ENCODE measurements at regions not wholly inside any gene's neighbourhood (a gene's known extent, or its start where the extent isn't known, plus 50 kb on each side); places are given as distances from the start of the nearest gene placed in this dataset.

DNA sequence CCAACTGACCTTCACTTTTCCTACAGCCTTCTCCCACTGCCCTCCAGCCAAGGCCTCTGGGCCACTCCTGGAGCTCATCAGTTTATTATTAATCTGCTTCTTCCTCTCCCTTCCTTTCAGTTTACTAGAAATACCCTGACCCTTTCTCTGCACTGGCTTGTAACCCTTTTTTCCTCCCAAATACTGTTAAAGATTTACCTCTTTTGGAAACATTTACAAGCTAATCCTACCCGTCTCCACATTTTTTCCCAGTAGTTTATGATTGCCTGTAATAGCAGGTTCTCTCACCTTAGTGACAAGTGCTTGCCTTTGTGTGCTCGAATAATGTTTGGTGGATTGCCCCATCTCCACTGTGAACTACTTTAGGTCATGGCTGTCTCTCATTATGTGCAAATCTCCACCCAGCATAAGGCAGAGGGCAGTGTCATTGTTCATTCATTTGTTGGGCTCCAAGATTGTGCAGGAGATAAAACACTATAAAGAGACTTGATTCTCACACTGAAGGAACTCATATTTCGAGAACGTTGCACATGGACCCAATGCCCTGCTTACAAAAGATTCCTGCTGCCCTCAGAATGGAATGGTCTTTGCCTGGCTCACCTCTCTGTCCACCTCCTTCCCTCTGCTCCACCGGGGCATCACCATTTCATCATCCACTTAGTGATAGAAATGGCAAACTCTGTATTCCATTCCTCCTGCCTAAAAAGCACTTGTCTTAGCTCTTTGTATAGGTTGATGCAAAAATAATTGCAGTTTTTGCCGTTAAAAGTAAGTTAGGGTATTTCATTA is 491.1 kb downstream of the UTRN start:
- TF ChIP-seq POLR2A (IDR thresholded peaks at IDR 0.05; ENCODE audit: low read length): no peak
- no peak for TF ChIP-seq GATA1 (IDR thresholded peaks at IDR 0.05; ENCODE audit: low read depth, low read length)
